ENCODE measurements at regions not wholly inside any gene's neighbourhood (a gene's known extent, or its start where the extent isn't known, plus 50 kb on each side); places are given as distances from the start of the nearest gene placed in this dataset.

DNA sequence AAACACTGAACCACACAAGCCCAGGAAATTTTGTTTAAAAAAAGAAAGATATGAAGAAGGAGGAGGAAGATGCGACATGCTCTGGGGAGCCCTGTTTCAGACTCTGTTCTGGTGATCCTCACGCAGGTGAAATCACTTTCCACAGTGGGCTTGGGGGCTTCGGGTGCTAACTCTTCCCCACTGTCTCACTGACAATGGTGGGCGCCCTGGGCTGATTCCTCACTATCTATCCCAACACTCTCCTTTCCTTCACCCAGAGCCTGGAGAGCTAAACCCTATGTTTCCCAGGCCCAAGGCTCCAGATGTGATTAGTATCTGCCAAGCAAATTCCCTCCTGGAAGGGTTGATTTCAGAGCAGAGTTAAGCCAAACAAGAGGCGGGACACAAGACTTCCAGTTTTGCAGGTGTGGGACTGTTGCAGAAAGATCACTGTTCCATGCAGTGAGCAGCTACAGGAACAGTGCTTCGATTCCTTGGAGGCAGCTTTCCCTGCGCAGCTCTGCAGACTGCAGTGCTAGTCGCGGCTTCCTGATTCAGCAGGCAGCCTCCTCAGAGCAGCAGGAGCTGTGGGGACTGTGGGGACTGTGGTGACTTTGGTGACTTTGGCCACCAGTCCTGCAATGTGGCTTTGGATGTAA, 168.3 kb downstream of the RHOU start:
- TF ChIP-seq, protein P1, sequence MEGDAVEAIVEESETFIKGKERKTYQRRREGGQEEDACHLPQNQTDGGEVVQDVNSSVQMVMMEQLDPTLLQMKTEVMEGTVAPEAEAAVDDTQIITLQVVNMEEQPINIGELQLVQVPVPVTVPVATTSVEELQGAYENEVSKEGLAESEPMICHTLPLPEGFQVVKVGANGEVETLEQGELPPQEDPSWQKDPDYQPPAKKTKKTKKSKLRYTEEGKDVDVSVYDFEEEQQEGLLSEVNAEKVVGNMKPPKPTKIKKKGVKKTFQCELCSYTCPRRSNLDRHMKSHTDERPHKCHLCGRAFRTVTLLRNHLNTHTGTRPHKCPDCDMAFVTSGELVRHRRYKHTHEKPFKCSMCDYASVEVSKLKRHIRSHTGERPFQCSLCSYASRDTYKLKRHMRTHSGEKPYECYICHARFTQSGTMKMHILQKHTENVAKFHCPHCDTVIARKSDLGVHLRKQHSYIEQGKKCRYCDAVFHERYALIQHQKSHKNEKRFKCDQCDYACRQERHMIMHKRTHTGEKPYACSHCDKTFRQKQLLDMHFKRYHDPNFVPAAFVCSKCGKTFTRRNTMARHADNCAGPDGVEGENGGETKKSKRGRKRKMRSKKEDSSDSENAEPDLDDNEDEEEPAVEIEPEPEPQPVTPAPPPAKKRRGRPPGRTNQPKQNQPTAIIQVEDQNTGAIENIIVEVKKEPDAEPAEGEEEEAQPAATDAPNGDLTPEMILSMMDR (IDR thresholded peaks at IDR 0.05 in 4 of 5, conservative IDR thresholded peaks at IDR 0.05 in 1 of 5): no peak
- TF ChIP-seq POLR2A (IDR thresholded peaks at IDR 0.05): no peak

Data from gastrocnemius medialis (tissue), 4 donors.